ENCODE measurements at regions not wholly inside any gene's neighbourhood (a gene's known extent, or its start where the extent isn't known, plus 50 kb on each side); places are given as distances from the start of the nearest gene placed in this dataset.

GRCh38 chr3:167067787-167068161 lies 312.3 kb downstream of the ZBBX start:
- Histone ChIP-seq H3K27ac (ENCODE audit: low read depth, low read length) (no peak overlapping the region), H3K9me3 (ENCODE audit: control insufficient read depth in 1 of 2, low read length in 2 of 2) (no peaks in the 10 kb centered on the region), H3K4me3 (ENCODE audit: low read length in 2 of 2) (no peak overlapping the region), H3K27me3 (ENCODE audit: insufficient read depth, low read length) (no peaks in the 10 kb centered on the region), H3K36me3 (ENCODE audit: insufficient read depth, low read length) (no peaks in the 10 kb centered on the region), H3K4me1 (ENCODE audit: insufficient read depth, low read length) (no peaks in the 10 kb centered on the region)
- no peaks in the 10 kb centered on the region for H3K4me1 Mint-ChIP-seq
- intact Hi-C loops (cut with micrococcal nuclease), result no loop called here
- H3K9me3 Mint-ChIP-seq, result peaks cover 0 to 7% (median 2%) of the 10 kb centered on the region in 8 donors
- DNase-seq, result no peak
- no peak overlapping the region for H3K4me3 Mint-ChIP-seq
- ChIA-PET CTCF (ENCODE audit: partially characterized antibody) (no interaction called here), POLR2A (ENCODE audit: partially characterized antibody) (no interaction called here)
- H3K27ac Mint-ChIP-seq, result no peak overlapping the region
- H3K36me3 Mint-ChIP-seq, result no peaks in the 10 kb centered on the region
- H3K27me3 Mint-ChIP-seq, result no peaks in the 10 kb centered on the region

DNA sequence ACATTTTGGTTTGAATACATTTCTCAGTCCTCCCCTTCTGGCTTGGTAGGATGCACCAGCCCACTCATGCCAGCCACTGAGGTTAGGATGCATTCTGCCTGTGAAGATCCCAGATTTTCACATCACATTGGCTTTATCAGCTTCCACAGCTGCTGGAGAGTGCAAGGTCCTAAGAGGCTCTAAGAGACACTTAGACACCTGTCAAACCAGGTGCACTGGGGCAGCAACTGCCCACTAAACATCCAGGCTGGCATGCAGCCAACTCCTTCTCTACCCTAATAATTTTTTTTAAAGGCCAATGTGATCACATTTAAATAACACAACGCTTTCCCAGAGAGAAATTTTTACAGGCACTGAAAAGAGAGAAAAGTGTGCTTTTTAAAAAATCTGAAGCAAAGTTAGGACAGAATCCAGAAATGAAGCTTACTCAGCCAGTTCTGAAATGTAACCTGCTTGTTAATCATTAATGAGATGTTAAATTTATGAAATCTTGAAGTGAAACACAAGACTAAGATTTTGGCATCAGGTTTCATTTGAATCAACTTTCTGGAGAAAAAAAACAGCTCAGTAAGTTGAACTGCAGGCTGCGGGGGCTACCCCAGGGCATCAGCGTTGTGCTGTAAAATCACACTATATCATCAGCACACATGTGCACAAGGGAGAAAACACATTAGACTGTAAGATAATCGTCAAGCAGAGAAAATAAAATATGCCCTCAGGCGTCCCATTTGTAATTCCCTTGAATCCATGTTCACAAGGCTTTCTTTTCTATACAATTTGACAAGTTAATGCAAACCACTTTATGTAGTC lies 312.9 kb downstream of the ZBBX start:
- H3K4me1 Mint-ChIP-seq, result no peaks in the 10 kb centered on the region
- Histone ChIP-seq H3K4me3 (ENCODE audit: low read length in 2 of 2) (no peak overlapping the region), H3K9me3 (ENCODE audit: control insufficient read depth in 1 of 2, low read length in 2 of 2) (no peaks in the 10 kb centered on the region), H3K27ac (ENCODE audit: low read depth, low read length) (no peak overlapping the region), H3K27me3 (ENCODE audit: insufficient read depth, low read length) (no peaks in the 10 kb centered on the region), H3K36me3 (ENCODE audit: insufficient read depth, low read length) (no peaks in the 10 kb centered on the region), H3K4me1 (ENCODE audit: insufficient read depth, low read length) (no peaks in the 10 kb centered on the region)
- H3K4me3 Mint-ChIP-seq, result no peak overlapping the region
- POLR2A ChIA-PET (ENCODE audit: partially characterized antibody), result no interaction called here
- CTCF ChIA-PET (ENCODE audit: partially characterized antibody), result no interaction called here
- H3K36me3 Mint-ChIP-seq, result no peaks in the 10 kb centered on the region
- H3K27me3 Mint-ChIP-seq, result no peaks in the 10 kb centered on the region
- intact Hi-C loops (cut with micrococcal nuclease), result no loop called here
- no peak for DNase-seq
- H3K9me3 Mint-ChIP-seq, result peaks cover 0 to 7% (median 2%) of the 10 kb centered on the region in 8 donors
- H3K27ac Mint-ChIP-seq, result no peak overlapping the region

DNA sequence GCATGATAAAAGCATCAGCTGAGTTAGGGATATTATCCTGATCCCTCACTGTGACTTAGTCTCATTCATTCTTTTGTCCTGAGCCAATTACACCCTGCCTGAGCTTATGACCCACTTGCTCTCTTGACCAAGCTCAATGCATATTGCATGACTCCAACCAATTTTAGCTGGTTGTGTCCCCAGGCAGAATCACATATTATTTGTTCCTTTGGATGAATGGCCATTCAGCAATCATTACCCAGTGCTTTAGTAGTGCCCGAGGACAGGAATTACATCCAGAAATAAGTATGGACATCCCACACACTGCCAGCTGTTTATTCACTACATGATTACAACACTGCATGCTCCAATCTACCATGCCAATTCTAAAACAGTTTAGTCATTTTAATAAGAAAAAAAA lies 322.5 kb downstream of the ZBBX start:
- Histone ChIP-seq H3K36me3 (ENCODE audit: insufficient read depth, low read length) (no peaks in the 10 kb centered on the region), H3K4me1 (ENCODE audit: insufficient read depth, low read length) (no peaks in the 10 kb centered on the region), H3K27ac (ENCODE audit: low read depth, low read length) (no peak overlapping the region), H3K27me3 (ENCODE audit: insufficient read depth, low read length) (no peaks in the 10 kb centered on the region), H3K9me3 (ENCODE audit: control insufficient read depth in 1 of 2, low read length in 2 of 2) (no peaks in the 10 kb centered on the region), H3K4me3 (ENCODE audit: low read length in 2 of 2) (no peak overlapping the region)
- CTCF ChIA-PET (ENCODE audit: partially characterized antibody), result no interaction called here
- no peak for DNase-seq
- H3K36me3 Mint-ChIP-seq, result no peaks in the 10 kb centered on the region
- no peak overlapping the region for H3K4me3 Mint-ChIP-seq
- H3K27me3 Mint-ChIP-seq, result no peaks in the 10 kb centered on the region
- no peaks in the 10 kb centered on the region for H3K4me1 Mint-ChIP-seq
- POLR2A ChIA-PET (ENCODE audit: partially characterized antibody), result no interaction called here
- intact Hi-C loops (cut with micrococcal nuclease), result no loop called here
- no peak overlapping the region for H3K27ac Mint-ChIP-seq
- H3K9me3 Mint-ChIP-seq, result peaks cover 0 to 12% (median 3%) of the 10 kb centered on the region in 8 donors

- H3K9me3 ChIP-seq (ENCODE audit: control insufficient read depth in 1 of 2, low read length in 2 of 2), result no peaks in the 10 kb centered on the region
- Mint-ChIP-seq H3K27ac (no peak overlapping the region), H3K27me3 (no peaks in the 10 kb centered on the region), H3K36me3 (no peaks in the 10 kb centered on the region), H3K4me1 (no peaks in the 10 kb centered on the region), H3K9me3 (peaks cover 0 to 16% (median 3%) of the 10 kb centered on the region in 8 donors), H3K4me3 (no peak overlapping the region)
- no peak for DNase-seq
- CTCF ChIA-PET (ENCODE audit: partially characterized antibody), result no interaction called here
- no peaks in the 10 kb centered on the region for H3K36me3 ChIP-seq (ENCODE audit: insufficient read depth, low read length)
- H3K27ac ChIP-seq (ENCODE audit: low read depth, low read length), result no peak overlapping the region
- no peaks in the 10 kb centered on the region for H3K27me3 ChIP-seq (ENCODE audit: insufficient read depth, low read length)
- intact Hi-C loops (cut with micrococcal nuclease), result no loop called here
- H3K4me3 ChIP-seq (ENCODE audit: low read length in 2 of 2), result no peak overlapping the region
- H3K4me1 ChIP-seq (ENCODE audit: insufficient read depth, low read length), result no peaks in the 10 kb centered on the region
- POLR2A ChIA-PET (ENCODE audit: partially characterized antibody), result no interaction called here
Observed at GRCh38 chr3:167054926-167055325, 325.2 kb downstream of the ZBBX start.

DNA sequence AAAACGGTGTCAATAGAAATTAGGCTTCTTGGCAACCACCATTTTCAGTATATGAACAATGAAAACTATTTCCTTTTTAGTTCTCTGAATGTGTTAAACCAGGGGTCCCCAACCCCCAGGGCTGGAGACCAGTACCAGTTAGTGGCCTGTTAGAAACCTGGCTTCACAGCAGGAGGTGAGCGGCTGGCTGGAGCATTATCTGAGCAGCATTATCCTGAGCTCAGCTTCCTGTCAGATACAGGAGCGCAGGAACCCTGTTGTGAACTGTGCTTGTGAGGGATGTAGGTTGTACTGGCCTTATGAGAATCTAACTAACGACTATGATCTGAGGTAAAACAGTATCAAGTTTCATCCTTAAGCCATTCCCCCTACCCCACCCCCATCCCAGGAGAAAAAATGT lies 328.7 kb downstream of the ZBBX start:
- Histone ChIP-seq H3K27ac (ENCODE audit: low read depth, low read length) (no peak overlapping the region), H3K27me3 (ENCODE audit: insufficient read depth, low read length) (no peaks in the 10 kb centered on the region), H3K9me3 (ENCODE audit: control insufficient read depth in 1 of 2, low read length in 2 of 2) (no peaks in the 10 kb centered on the region), H3K4me1 (ENCODE audit: insufficient read depth, low read length) (no peaks in the 10 kb centered on the region), H3K4me3 (ENCODE audit: low read length in 2 of 2) (no peak overlapping the region), H3K36me3 (ENCODE audit: insufficient read depth, low read length) (no peaks in the 10 kb centered on the region)
- no peak for DNase-seq
- intact Hi-C loops (cut with micrococcal nuclease), result no loop called here
- ChIA-PET CTCF (ENCODE audit: partially characterized antibody) (no interaction called here), POLR2A (ENCODE audit: partially characterized antibody) (no interaction called here)
- H3K27ac Mint-ChIP-seq, result no peak overlapping the region
- H3K27me3 Mint-ChIP-seq, result no peaks in the 10 kb centered on the region
- H3K9me3 Mint-ChIP-seq, result peaks cover 0 to 6% (median 0%) of the 10 kb centered on the region in 8 donors
- no peaks in the 10 kb centered on the region for H3K36me3 Mint-ChIP-seq
- H3K4me1 Mint-ChIP-seq, result no peaks in the 10 kb centered on the region
- H3K4me3 Mint-ChIP-seq, result no peak overlapping the region

DNA sequence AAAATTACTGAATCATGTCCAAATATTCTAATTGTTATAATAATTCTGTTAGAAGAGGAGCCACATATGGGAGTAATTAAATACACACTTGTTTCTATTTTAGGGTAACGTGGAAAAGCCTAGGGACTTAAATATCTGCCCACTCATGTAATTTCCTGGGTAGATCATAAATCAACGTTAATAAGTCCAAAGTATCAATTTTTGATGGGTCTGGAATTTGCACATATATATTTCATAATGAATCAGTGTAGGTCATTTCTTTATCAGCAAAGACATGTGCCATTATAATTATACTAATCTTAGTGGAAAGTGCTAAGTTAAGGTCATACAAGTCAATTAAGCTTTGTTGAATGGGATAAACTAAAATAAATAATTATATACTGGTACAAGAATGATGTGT lies 346.2 kb downstream of the ZBBX start:
- Mint-ChIP-seq H3K27me3 (no peaks in the 10 kb centered on the region), H3K4me3 (no peak overlapping the region), H3K36me3 (no peaks in the 10 kb centered on the region), H3K9me3 (peaks cover 0 to 4% (median 2%) of the 10 kb centered on the region in 8 donors), H3K4me1 (no peaks in the 10 kb centered on the region), H3K27ac (no peak overlapping the region)
- Histone ChIP-seq H3K9me3 (ENCODE audit: control insufficient read depth in 1 of 2, low read length in 2 of 2) (no peaks in the 10 kb centered on the region), H3K27me3 (ENCODE audit: insufficient read depth, low read length) (no peaks in the 10 kb centered on the region), H3K27ac (ENCODE audit: low read depth, low read length) (no peak overlapping the region), H3K4me1 (ENCODE audit: insufficient read depth, low read length) (no peaks in the 10 kb centered on the region), H3K36me3 (ENCODE audit: insufficient read depth, low read length) (no peaks in the 10 kb centered on the region), H3K4me3 (ENCODE audit: low read length in 2 of 2) (no peak overlapping the region)
- ChIA-PET POLR2A (ENCODE audit: partially characterized antibody) (no interaction called here), CTCF (ENCODE audit: partially characterized antibody) (no interaction called here)
- no peak for DNase-seq
- intact Hi-C loops (cut with micrococcal nuclease), result no loop called here

DNA sequence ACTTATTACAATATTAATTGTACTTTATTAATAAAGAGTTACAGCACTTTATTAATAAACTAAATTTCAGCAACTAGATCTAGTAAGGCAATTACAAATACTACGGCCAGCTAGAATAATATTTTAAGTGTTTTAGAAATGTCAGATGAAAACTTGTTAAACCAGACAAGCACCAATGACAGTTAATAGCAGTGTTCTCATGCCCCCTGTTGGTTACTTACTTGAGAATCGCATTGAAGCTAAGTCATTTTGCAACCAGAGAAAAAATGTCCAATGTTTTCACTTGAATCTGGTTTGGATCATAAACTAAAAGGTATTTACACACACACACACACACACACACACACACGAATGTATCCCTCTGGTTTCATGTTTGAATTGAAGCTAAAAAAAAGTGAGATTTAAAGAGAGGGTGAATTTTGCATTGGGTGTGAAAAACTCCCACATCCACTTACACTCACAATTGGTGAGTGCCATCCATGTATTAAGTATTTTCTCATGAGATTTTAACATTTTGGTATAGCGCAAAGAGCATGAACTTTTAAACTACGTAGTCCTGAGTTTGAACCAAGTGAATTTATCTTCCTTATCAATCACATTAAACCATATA lies 347.7 kb downstream of the ZBBX start:
- intact Hi-C loops (cut with micrococcal nuclease), result no loop called here
- Mint-ChIP-seq H3K27me3 (no peaks in the 10 kb centered on the region), H3K36me3 (no peaks in the 10 kb centered on the region), H3K27ac (no peak overlapping the region), H3K4me1 (no peaks in the 10 kb centered on the region), H3K9me3 (peaks cover 0 to 4% (median under 1%) of the 10 kb centered on the region in 8 donors), H3K4me3 (no peak overlapping the region)
- Histone ChIP-seq H3K4me3 (ENCODE audit: low read length in 2 of 2) (no peak overlapping the region), H3K27ac (ENCODE audit: low read depth, low read length) (no peak overlapping the region), H3K9me3 (ENCODE audit: control insufficient read depth in 1 of 2, low read length in 2 of 2) (no peaks in the 10 kb centered on the region), H3K27me3 (ENCODE audit: insufficient read depth, low read length) (no peaks in the 10 kb centered on the region), H3K36me3 (ENCODE audit: insufficient read depth, low read length) (no peaks in the 10 kb centered on the region), H3K4me1 (ENCODE audit: insufficient read depth, low read length) (no peaks in the 10 kb centered on the region)
- DNase-seq, result no peak
- POLR2A ChIA-PET (ENCODE audit: partially characterized antibody), result no interaction called here
- CTCF ChIA-PET (ENCODE audit: partially characterized antibody), result no interaction called here
